ENCODE measurements at regions not wholly inside any gene's neighbourhood (a gene's known extent, or its start where the extent isn't known, plus 50 kb on each side); places are given as distances from the start of the nearest gene placed in this dataset.

GRCh38 chr6:93943661-93944060 is 524.3 kb upstream of the EPHA7 start:
- TF ChIP-seq CEBPB (IDR thresholded peaks at IDR 0.05; ENCODE audit: low read depth), result no peak
- TF ChIP-seq POLR2A (IDR thresholded peaks at IDR 0.05; ENCODE audit: borderline replicate concordance, extremely low read depth, insufficient read depth, insufficient read length), result no peak
- no peak for TF ChIP-seq MAX (IDR thresholded peaks at IDR 0.05)
- no peak for TF ChIP-seq CTCF (IDR thresholded peaks at IDR 0.05 in 2 of 3, conservative IDR thresholded peaks at IDR 0.05 in 1 of 3; ENCODE audit: borderline replicate concordance in 1 of 3, insufficient read depth in 1 of 3, low read depth in 2 of 3, low read length in 2 of 3)
- TF ChIP-seq POLR2AphosphoS5 (IDR thresholded peaks at IDR 0.05; ENCODE audit: low read depth, low read length), result no peak
- no peak for TF ChIP-seq ZNF274 (IDR thresholded peaks at IDR 0.05; ENCODE audit: low read depth, low read length)

Data from HCT116 (cell line).